GM18498 (cell line): ENCODE measurements at regions not wholly inside any gene's neighbourhood (a gene's known extent, or its start where the extent isn't known, plus 50 kb on each side); places are given as distances from the start of the nearest gene placed in this dataset.
"Not testable (repeated sequence)": the region's sequence is repeated elsewhere in the genome, so short reads cannot be mapped to it uniquely, and the experiment has no call there.

ENCODE experiments used
- ATAC-seq: cut with Tn5 transposase; IDR thresholded peaks from one replicate; pipeline ENCODE4 v1.9.1; 2021; ENCODE audit warnings: mild to moderate bottlenecking, moderate library complexity; ENCODE audit not compliant: unreplicated experiment

DNA sequence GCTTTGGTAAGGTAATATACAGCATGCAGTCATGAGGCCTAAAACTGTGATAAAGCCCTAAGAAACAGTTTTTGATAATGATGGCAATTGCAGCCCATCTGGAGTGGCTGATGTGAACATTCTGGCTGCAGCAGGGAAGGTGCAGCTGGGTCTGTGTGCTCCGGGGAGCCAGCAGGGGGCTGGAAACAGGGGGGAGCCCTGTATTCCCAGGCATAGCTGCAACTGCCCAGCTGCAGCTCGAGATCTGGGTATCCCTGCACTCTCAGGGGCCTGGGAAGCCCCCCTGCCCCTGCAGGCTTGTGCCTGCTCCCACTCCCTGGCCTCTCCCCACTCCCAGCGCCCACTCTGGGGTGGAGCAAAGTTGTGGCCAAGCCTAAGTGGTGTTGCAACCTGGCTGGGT, 95.6 kb downstream of the RRAGB start:
- ATAC-seq, result no peak

DNA sequence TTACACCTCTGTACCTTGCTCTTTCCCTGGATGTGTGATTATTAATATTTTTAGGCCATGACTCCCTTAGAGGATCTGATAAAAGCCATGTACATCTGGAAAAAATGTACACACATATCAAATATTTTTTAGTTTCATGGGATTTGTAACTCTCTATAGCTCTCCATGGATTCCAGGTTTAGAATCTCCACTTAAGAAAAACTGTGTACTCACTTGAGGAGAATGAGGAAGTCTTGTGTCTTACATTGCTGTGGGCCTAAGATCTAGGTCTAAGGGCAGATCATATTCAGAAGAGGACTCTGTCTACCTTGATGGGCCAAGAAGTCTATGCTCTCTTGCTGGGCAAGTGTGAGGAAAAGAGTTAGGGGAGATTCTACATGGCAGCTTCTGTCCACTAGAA, 98.0 kb downstream of the RRAGB start:
- ATAC-seq, result no peak

DNA sequence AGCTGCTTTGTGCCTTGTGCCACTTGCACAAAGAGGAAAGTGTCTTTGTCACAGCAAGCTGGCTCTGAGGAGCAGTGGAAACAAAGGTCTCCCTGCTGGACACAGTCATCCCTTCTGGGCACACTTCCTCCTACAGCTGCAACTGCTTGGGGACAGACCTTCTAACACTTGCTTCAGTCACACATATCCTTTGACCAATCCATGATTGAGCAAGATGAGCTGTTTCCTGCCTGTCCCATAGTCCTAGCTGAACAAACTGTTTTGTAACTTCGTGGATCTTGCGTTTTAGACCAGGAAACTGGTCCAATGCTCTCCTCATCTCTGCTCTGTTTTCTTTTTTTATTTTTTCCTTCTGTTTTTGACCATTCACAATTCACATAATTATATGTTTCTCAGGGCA, 98.5 kb downstream of the RRAGB start:
- ATAC-seq, result no peak

DNA sequence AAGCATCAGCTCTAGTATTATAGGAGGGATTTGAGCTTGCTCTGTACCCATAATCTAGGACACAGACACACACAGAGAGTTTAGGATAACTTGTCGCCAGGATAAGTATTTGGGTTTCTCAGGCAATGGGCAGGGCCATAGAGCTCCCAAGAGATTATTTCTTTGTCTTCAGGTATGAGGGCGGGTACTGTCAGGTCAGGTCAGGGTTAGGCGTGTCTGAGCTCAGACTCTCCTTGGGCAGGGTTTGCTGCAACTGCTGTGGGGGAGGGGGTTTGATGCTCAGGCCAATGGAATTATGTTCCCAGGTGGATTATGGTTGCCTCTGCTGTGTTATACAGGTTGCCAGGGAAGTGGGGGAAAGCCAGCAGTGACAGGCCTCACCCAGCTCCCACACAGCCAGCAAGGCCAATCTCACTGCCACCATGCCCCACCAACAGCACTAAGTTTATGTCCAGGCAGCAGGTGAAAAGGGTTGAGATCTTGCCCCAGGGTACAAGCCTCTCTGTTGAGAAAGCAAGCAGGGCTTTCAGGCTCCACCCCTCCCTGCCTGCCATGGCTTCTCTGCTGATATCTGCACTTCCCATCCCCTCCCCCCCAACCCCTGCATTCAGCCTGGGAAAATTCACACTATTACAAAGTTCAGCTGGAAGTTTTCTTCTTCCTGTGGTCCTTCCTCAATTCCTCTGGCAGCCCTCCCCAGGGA, 101.3 kb downstream of the RRAGB start:
- no peak for ATAC-seq

DNA sequence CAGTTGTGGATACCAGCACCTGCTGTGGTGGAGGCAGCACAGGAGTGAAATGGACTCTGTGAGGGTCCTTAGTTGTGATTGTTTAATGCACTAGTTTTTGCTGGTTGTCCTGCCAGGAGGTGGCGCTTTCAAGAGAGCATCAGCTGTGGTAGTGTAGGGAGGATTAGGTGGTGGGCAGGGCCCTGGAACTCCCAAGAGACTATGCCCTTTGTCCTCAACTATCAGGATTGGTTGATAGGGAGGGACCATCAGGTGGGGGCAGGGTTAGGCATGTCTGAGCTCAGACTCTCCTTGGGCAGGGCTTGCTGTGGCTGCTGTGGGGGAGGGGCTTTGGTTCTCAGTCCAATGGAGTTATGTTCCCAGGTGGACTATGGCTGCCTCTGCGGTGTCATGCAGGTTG, 121.9 kb downstream of the RRAGB start:
- ATAC-seq, result no peak

DNA sequence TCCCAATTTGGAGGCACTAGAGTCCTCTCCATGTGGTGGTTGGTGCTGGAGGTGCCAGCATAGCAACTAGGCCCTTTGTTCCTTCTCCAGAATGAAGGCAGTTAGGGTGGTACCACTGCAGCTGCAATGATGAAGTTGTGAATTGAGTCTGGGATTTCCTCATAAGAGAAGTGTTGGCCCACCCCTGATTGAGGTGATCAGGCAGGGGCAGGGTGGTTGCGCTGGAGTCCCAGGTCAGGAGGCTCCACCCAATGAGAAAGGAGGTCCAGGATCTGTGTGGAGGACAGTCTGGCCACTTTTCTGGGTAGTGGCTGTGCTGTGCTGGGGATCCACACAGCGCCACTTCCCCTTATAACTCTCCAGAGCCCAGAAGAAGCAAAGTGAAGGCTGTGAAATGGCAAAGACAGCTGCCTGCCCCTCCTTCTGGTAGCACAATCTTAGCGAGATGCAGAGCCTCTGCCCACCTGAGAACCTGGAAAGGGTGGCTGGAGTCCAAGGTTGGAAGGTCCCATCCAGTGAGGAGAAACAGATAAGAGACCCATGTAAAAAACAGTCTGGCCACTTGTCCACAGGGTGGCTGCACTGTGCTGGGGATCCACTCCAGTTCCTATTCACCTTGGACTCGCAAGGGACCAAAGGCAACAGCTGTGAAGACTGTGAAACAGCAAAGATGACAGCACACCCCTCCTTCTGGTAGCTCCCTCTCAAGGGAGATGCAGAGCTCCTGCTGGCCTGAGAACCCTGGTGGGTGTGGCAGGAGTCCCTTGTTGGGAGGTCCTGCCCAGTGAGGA, 124.6 kb downstream of the RRAGB start:
- no peak for ATAC-seq

DNA sequence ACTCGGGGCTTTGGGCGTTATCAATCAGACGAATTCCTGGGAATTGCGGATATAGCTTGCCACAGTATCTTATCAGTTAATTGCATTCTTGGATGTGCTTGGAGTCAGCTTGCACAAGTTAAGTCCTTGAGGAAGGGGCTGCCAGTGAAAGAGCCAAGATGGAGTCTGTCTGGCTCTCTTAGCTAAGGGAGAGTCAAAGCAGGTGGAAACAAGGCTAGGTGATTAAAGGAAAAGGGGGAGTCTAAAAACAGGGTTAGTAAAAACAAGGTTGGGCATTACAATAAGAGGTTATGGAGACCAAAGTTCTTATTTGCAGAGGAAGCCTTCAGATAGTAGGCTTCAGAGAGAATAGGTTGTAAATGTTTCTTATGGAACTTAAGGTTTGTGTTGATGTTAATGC, 149.2 kb downstream of the RRAGB start:
- not testable (repeated sequence) for ATAC-seq

DNA sequence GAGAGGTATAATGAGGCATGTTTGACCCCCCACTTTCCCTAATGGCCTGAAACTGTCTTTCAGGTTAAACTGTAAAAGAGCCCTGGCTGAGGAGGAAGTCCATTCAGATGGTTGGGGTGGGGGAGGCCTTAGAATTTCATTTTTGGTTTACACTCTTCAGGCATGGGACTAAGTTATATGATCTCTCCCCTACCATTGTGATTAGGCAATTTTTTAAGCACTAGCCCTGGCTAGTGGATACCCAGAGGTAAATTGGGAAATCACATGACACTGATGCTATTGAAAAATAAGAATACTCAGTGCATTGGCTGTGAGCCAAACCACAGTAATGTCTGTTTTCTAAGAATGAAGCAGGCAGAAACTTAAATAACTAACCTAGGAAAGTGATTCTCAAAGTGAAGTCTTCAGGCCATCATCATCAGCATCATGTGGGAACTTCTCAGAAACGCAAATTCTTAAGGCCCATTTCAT, 149.7 kb downstream of the RRAGB start:
- peak; percentile 85 for ATAC-seq

DNA sequence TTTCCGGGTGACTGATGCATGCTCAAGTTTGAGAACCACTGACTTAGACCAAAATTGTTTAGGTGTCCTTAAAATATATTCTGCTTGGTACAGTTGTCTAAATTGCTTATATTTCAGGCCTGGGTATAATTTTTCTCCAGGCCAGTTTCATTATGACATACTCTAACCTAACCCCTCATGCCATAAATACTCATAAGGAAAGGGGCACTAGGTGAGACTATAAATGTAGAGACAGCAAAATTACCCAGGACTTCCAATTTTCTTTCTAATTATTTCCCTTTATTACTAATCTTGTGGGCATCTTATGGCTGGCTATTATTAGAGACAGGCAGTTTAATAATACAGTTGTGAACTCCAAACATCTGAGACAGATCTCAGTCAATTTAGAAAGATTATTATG, 150.2 kb downstream of the RRAGB start:
- peak; percentile 65 for ATAC-seq

DNA sequence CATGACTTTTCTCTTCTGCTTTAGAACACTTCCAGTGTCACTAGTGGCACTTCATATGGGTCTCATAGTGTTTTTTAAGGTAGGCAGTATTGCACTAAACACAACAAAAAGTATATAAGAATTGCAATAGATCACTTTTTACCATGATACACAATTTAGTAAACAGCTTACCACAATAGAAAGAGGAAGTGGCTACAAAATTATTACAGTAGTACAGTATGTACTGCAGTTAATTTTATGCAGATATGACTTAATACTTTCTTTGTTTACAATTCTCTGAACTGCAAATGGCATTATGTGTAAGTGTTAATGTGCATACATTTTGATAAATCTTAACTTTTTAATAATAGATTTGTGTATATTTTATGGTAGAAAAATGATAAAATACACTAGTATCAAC, 157.3 kb downstream of the RRAGB start:
- ATAC-seq, result no peak

DNA sequence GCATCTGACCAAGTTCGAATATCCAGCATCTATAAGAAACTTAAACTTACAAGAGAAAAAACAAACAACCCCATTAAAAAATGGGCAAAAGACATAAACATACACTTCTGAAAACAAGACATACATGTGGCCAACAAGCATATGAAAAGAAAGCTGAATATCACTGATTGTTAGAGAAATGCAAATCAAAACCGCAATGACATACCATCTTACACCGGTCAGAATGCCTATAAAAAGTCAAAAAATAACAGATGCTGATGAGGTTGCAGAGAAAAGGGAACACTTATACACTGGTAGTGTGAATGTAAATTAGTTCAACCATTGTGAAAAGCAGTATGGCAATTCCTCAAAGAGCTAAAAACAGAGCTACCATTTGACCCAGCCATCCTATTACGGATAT, 166.0 kb downstream of the RRAGB start:
- ATAC-seq, result not testable (repeated sequence)

DNA sequence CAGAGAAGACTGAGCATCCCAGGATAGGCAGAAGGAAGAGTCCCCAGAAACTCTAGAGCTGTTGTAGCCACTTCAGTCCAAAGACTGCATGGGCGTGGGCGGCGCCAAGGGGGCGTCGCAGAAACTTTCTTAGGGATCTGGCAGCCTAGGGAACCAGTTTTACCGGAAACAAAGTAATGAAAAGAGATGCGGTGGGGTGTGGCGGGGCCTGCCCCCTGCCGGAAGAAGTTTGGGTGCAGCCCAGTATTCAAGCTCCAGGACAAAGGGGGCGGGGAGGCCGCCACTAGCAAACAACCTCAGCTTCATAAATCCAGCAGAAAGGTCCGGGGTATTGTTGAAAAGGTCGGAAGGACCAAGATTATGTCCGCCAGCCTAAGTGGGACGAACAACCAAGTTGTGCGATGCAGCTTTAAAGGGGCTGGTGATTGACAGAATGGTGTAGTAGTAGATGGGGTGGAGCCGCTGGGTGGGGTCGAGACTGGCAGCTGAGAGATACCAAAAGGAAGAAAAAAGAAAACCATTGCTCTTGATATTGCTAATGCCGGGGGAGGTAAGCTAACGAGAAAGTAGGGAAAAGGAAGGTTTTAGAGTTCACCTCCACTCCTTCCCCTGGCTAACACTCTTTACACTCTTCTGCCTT, 190.5 kb downstream of the RRAGB start:
- ATAC-seq, result peak; percentile 79

DNA sequence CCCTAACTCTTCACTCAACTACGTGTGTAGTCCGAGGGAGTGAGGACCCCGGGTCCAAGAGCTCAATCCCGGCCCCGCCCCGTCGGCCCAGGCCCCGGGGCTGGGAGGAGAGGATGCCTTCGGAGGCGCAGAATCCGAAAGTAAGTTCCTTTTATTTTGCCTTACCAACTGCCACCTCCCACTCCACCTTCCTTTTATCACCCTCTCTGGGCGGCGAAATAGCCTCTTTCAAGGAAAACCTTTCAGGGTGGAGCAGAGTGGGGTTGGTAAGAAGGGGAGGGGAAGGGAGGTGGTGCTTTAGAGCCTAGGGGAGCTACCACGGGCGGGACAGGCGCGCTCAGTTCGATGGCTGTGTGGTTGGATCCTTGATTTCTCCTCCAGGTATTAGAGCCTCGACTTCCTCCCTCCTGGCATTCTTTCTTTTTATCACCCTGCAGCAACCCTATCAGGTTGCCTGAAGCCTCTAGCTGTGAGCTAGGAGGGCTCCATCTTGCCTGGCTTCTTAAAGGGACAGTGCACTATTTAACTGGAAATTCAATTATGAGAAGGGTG, 191.2 kb downstream of the RRAGB start:
- peak; percentile 59 for ATAC-seq

DNA sequence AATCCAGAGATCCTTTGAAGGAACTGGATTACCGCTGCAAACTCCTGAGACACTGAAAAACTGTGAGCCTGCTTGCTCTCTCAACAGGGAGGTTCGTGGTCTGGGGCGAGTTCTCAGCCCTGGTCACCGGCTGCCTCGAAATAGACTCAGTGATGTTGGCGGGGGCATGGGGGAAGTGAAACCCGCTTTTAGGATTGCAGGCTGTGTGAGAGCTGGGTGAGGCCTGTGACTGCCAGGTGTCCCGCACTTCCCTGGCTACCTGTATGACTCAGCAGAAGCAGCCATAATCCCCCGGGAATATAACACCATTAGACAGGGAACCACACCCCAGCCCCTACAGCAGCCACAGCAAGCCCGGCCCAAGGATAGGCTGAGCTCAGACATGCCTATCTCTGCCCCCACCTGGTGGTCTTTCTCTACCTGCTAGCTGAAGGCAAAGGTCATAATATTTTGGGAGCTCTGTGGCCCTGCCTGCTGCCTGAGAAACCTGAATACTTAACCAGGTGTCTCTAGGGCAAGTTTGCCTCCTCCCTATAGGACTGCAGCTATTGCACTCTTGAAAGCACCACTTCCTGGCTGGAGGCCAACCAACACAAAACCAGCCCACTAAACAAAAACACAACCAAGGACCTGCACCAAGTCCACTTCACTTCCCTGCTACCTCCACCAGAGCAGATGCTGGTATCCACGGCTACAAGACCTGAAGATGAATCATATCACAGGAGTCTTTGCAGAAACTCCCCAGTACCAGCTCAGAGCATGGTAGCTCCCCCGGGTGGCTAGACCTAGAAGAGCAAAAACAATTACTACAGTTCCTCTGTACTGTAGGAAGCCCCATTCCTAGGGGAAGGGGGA, 202.0 kb downstream of the RRAGB start:
- ATAC-seq, result peak; percentile 93

DNA sequence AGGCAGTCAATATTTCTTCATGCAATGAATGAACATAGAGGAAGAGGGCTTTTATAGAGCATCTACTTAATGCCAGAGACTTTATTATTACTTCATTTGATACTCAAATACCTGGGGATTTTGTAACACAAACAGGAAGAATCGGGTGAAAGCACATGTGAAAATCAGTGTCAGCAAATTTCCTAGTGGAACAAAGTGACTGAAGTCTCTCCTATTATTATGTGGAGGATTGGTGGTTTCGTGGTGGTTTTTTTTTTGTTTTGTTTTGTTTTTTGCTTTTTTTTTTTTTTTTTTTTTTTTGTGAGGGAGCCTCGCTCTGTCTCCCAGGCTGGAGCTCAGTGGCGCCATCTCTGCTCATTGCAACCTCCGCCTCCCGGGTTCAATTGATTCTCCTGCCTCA, 207.0 kb downstream of the RRAGB start:
- no peak for ATAC-seq

DNA sequence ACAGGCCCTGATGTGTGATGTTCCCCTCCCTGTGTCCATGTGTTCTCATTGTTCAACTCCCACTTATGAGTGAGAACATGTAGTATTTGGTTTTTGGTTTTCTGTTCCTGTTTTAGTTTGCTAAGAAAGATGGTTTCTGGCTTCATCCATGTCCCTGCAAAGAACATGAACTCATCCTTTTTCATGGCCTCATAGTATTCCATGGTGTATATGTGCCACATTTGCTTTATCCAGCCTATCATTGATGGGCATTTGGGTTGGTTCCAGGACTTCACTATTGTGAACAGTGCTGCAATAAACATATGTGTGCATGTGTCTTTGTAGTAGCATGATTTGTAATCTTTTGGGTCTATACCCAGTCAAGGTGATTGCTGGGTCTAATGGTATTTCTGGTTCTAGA, 211.0 kb downstream of the RRAGB start:
- not testable (repeated sequence) for ATAC-seq
